ENCODE measurements at regions not wholly inside any gene's neighbourhood (a gene's known extent, or its start where the extent isn't known, plus 50 kb on each side); places are given as distances from the start of the nearest gene placed in this dataset.

DNA sequence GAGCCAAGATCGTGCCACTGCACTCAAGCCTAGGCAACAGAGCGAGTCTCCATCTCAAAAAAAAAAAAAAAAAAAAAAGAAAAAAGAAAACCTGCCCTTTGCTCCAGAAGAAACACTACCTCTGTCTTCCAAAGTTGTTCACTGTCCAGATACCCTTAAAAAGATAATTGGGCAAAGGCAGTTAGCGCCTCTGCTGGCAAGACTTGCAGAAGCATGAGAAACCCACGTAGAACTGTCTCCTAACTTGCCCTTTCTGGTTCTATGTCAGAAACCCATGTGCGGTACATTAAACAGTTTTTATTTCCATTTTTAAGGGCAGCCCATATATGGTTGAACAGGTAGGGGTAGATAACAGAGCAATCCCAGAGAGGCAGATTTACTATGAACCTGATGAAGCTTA is 1026.4 kb downstream of the ROBO2 start:
- ATAC-seq (no peak), DNase-seq (no peak), FAIRE-seq (no peak)
- TF ChIP-seq, protein P1, sequence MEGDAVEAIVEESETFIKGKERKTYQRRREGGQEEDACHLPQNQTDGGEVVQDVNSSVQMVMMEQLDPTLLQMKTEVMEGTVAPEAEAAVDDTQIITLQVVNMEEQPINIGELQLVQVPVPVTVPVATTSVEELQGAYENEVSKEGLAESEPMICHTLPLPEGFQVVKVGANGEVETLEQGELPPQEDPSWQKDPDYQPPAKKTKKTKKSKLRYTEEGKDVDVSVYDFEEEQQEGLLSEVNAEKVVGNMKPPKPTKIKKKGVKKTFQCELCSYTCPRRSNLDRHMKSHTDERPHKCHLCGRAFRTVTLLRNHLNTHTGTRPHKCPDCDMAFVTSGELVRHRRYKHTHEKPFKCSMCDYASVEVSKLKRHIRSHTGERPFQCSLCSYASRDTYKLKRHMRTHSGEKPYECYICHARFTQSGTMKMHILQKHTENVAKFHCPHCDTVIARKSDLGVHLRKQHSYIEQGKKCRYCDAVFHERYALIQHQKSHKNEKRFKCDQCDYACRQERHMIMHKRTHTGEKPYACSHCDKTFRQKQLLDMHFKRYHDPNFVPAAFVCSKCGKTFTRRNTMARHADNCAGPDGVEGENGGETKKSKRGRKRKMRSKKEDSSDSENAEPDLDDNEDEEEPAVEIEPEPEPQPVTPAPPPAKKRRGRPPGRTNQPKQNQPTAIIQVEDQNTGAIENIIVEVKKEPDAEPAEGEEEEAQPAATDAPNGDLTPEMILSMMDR (IDR thresholded peaks at IDR 0.05): no peak
- Histone ChIP-seq H3K9me3 (no peaks in the 10 kb centered on the region), H3K4me3 (no peak overlapping the region), H3K27ac (no peak overlapping the region), H3K27me3 (no peaks in the 10 kb centered on the region), H3K4me1 (no peaks in the 10 kb centered on the region), H3K36me3 (no peaks in the 10 kb centered on the region)
- 70 to 78% methylated on average over 5 of the region's 5 CpGs for WGBS, 2 donors
- intact Hi-C loops (cut with DNase I): no loop called here

DNA sequence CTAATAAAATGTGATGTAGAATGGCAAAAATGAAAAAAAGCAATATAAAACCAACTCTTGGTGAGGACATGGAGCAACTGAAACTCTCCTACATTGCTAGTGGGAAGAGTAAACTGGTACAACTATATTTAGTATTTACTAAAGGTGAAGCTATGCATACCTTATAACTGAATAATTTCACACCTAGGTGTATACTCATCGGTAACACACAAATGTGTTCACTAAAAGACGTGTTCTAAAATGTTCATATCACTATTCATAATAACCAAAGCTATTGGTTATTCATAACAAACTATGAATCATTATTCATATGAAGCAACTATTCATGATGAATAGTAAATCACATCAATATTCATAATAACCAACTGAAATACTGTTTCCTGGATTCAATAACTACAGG is 1030.3 kb downstream of the ROBO2 start:
- Histone ChIP-seq H3K36me3 (no peaks in the 10 kb centered on the region), H3K27ac (no peak overlapping the region), H3K4me1 (no peaks in the 10 kb centered on the region), H3K9me3 (no peaks in the 10 kb centered on the region), H3K4me3 (no peak overlapping the region), H3K27me3 (no peaks in the 10 kb centered on the region)
- DNase-seq (no peak), ATAC-seq (no peak), FAIRE-seq (no peak)
- WGBS, 2 donors: 71 to 84% methylated on average over 2 of the region's 2 CpGs
- TF ChIP-seq, protein P1 (IDR thresholded peaks at IDR 0.05): no peak
- intact Hi-C loops (cut with DNase I): no loop called here

DNA sequence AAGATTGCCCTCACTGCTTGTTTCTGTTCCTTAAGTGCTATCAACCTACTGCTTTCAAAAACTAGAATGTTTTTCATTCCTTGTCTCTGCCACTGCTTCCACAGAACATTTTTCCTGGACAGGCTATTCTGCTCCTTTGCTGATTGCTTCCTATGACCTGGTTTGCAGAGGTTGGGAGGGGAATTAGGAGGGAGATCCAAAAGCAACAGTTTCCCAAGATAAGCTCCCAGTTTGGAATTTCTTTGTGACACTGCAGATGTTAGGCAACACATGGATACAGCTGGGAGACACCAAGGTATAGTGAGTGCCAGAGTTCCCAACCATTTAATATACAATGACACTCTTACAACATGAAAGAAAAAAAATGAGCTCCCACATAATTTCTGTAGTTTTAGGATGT is 1036.5 kb downstream of the ROBO2 start:
- no peak for ATAC-seq
- no peak for FAIRE-seq
- TF ChIP-seq, protein P1 (IDR thresholded peaks at IDR 0.05): no peak
- no peak overlapping the region for H3K27ac ChIP-seq
- DNase-seq: no peak
- intact Hi-C loops (cut with DNase I): no loop called here
- no peaks in the 10 kb centered on the region for H3K9me3 ChIP-seq
- no peaks in the 10 kb centered on the region for H3K36me3 ChIP-seq
- H3K4me1 ChIP-seq: no peaks in the 10 kb centered on the region
- no peaks in the 10 kb centered on the region for H3K27me3 ChIP-seq
- no peak overlapping the region for H3K4me3 ChIP-seq

DNA sequence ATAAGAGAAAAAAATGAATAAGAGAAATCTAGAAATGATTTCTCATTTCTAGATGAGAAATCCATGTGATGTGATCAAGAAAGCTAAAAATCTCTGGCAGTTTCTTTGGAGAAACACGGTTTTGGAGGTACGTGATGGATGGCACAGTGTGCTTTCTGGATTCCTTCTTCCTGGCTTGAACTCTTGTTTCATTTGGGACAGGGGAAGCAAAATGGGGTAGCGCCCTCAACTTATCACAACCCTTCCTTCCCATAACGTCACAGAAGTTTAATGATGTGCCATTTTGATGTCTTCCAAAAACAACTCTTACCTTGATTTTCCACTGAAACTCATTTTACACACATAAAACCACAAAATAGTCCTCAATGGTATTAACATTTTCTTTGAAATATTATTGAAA is 1037.3 kb downstream of the ROBO2 start:
- no peak overlapping the region for H3K4me3 ChIP-seq
- WGBS, 2 donors: 50 to 70% methylated on average over 4 of the region's 4 CpGs
- ATAC-seq: no peak
- H3K27ac ChIP-seq: no peak overlapping the region
- no peaks in the 10 kb centered on the region for H3K9me3 ChIP-seq
- intact Hi-C loops (cut with DNase I): no loop called here
- H3K36me3 ChIP-seq: no peaks in the 10 kb centered on the region
- no peaks in the 10 kb centered on the region for H3K4me1 ChIP-seq
- TF ChIP-seq, protein P1 (IDR thresholded peaks at IDR 0.05): no peak
- no peak for FAIRE-seq
- DNase-seq: no peak
- H3K27me3 ChIP-seq: no peaks in the 10 kb centered on the region

DNA sequence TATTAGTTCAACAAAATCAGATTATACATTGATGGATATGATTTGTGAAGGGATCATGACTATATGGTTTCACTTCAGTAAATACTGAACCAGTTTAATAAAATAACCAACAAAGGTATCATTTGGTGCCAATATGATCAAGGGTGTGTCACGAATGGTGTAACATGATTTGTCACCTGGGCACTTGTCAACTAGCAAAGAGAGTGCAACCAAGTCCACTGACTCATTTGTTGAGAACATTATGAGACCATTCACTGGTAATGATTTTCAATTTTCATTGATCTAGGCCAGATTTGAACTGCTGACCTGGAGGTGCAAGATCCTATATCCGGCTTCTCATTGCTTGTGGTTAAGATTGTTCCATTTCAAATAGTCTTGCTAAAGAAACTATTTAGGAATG is 1037.9 kb downstream of the ROBO2 start:
- intact Hi-C loops (cut with DNase I): no loop called here
- TF ChIP-seq, protein P1 (IDR thresholded peaks at IDR 0.05): no peak
- DNase-seq (no peak), ATAC-seq (no peak), FAIRE-seq (no peak)
- Histone ChIP-seq H3K36me3 (no peaks in the 10 kb centered on the region), H3K4me3 (no peak overlapping the region), H3K9me3 (no peaks in the 10 kb centered on the region), H3K4me1 (no peaks in the 10 kb centered on the region), H3K27ac (no peak overlapping the region), H3K27me3 (no peaks in the 10 kb centered on the region)
- WGBS, 2 donors: 58 to 77% methylated on average over 2 of the region's 2 CpGs

Data from pancreas (tissue), 10 donors.